ENCODE measurements at regions not wholly inside any gene's neighbourhood (a gene's known extent, or its start where the extent isn't known, plus 50 kb on each side); places are given as distances from the start of the nearest gene placed in this dataset.

- no peak for TF ChIP-seq GATA2 (IDR thresholded peaks at IDR 0.05; ENCODE audit: low read depth, low read length)
- no peak for TF ChIP-seq GATA3 (IDR thresholded peaks at IDR 0.05; ENCODE audit: low read depth, low read length)
These were observed 2291.1 kb upstream of the PCDH20 start for GRCh38 chr13:63706751-63707150.
